WERI-Rb-1 (cell line): ENCODE measurements at regions not wholly inside any gene's neighbourhood (a gene's known extent, or its start where the extent isn't known, plus 50 kb on each side); places are given as distances from the start of the nearest gene placed in this dataset.

Experiments used
- DNase-seq: peaks from one replicate; pipeline ENCODE4 v3.0.0-alpha.2; 2020
- H3K27ac ChIP-seq: fragments of 250-450 bp; sonication (Bioruptor Pico); 2 replicates; pipeline ENCODE4 v1.5.1; 2020; ENCODE audit warnings: mild to moderate bottlenecking, moderate library complexity
- H3K27me3 ChIP-seq: fragments of 250-450 bp; sonication (Bioruptor Pico); 2 replicates; pipeline ENCODE4 v1.5.1; 2021; ENCODE audit warnings: mild to moderate bottlenecking, low read depth, moderate library complexity; ENCODE audit not compliant: insufficient read depth, severe bottlenecking
- H3K36me3 ChIP-seq: fragments of 250-450 bp; sonication (Bioruptor Pico); 2 replicates; pipeline ENCODE4 v1.5.1; 2020; ENCODE audit warnings: mild to moderate bottlenecking, moderate library complexity
- H3K4me3 ChIP-seq: 2 replicates; pipeline ENCODE4 v1.5.1; 2011; ENCODE audit warnings: low read depth, mild to moderate bottlenecking, control low read depth, low read length
- H3K9me3 ChIP-seq: fragments of 250-450 bp; sonication (Bioruptor Pico); 2 replicates; pipeline ENCODE4 v1.5.1; 2021; ENCODE audit warnings: mild to moderate bottlenecking, moderate library complexity; ENCODE audit not compliant: severe bottlenecking
- CTCF ChIP-seq: IDR thresholded peaks from 2 replicates; pipeline ENCODE4 v1.5.1; 2011; ENCODE audit warnings: low read depth, mild to moderate bottlenecking, control low read depth, inconsistent platforms, low read length

GRCh38 chr4:23163647-23164436, 471.1 kb downstream of the GBA3 start:
- Histone ChIP-seq H3K4me3 (no peak overlapping the region), H3K36me3 (no peaks in the 10 kb centered on the region), H3K27ac (no peak overlapping the region), H3K27me3 (no peaks in the 10 kb centered on the region), H3K9me3 (no peaks in the 10 kb centered on the region)
- TF ChIP-seq CTCF = no peak
- no peak for DNase-seq

GRCh38 chr4:23162275-23162674, 469.5 kb downstream of the GBA3 start:
- Histone ChIP-seq H3K9me3 (no peaks in the 10 kb centered on the region), H3K36me3 (no peaks in the 10 kb centered on the region), H3K27ac (no peak overlapping the region), H3K4me3 (no peak overlapping the region), H3K27me3 (no peaks in the 10 kb centered on the region)
- DNase-seq = no peak
- no peak for TF ChIP-seq CTCF

DNA sequence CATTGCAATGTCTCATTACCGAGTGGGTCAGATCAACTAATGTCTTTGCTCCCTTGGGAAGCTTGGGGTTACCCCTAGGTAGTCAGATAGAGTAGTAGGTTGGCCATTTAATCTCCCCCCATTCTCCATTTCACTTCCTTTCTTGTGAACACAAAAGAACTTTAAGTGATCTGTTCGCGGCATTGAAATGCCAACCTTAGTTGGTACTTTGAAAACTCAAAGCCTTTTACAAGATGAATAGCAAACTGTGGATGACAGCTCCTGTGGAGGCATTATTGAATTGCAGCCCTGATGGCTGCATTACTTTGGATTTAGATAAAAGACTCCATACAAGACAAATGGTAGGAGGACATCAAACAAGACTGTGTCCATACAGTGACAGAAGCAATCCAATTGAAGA, 469.1 kb downstream of the GBA3 start:
- no peaks in the 10 kb centered on the region for H3K36me3 ChIP-seq
- no peak for DNase-seq
- no peak for TF ChIP-seq CTCF
- H3K4me3 ChIP-seq = no peak overlapping the region
- no peak overlapping the region for H3K27ac ChIP-seq
- no peaks in the 10 kb centered on the region for H3K9me3 ChIP-seq
- H3K27me3 ChIP-seq = no peaks in the 10 kb centered on the region

- H3K4me3 ChIP-seq = no peak overlapping the region
- no peaks in the 10 kb centered on the region for H3K27me3 ChIP-seq
- H3K27ac ChIP-seq = no peak overlapping the region
Observed at GRCh38 chr4:23153076-23153475, 460.3 kb downstream of the GBA3 start.

GRCh38 chr4:23149815-23150214, 457.1 kb downstream of the GBA3 start:
- TF ChIP-seq CTCF = no peak

More at GRCh38 chr4:23153076-23153475, 460.3 kb downstream of the GBA3 start:
- no peak for DNase-seq
- TF ChIP-seq CTCF = no peak
- H3K9me3 ChIP-seq = no peaks in the 10 kb centered on the region
- H3K36me3 ChIP-seq = no peaks in the 10 kb centered on the region

GRCh38 chr4:23144707-23145106, 452.0 kb downstream of the GBA3 start:
- no peaks in the 10 kb centered on the region for H3K27me3 ChIP-seq
- no peak for TF ChIP-seq CTCF
- H3K9me3 ChIP-seq = no peaks in the 10 kb centered on the region
- DNase-seq = no peak
- H3K27ac ChIP-seq = no peak overlapping the region
- H3K4me3 ChIP-seq = no peak overlapping the region
- no peaks in the 10 kb centered on the region for H3K36me3 ChIP-seq

More at GRCh38 chr4:23149815-23150214, 457.1 kb downstream of the GBA3 start:
- H3K36me3 ChIP-seq = no peaks in the 10 kb centered on the region
- H3K27me3 ChIP-seq = no peaks in the 10 kb centered on the region
- no peak overlapping the region for H3K4me3 ChIP-seq
- no peak overlapping the region for H3K27ac ChIP-seq
- H3K9me3 ChIP-seq = no peaks in the 10 kb centered on the region
- DNase-seq = no peak
